WI38 (cell line): ENCODE measurements at regions not wholly inside any gene's neighbourhood (a gene's known extent, or its start where the extent isn't known, plus 50 kb on each side); places are given as distances from the start of the nearest gene placed in this dataset.
"Not testable (repeated sequence)": the region's sequence is repeated elsewhere in the genome, so short reads cannot be mapped to it uniquely, and the experiment has no call there.

Source experiments
- H3K4me3 ChIP-seq: 2 replicates; pipeline ENCODE4 v1.5.1; 2011; ENCODE audit warnings: low read depth, mild to moderate bottlenecking, control low read depth, low read length
- CTCF ChIP-seq: IDR thresholded peaks from 2 replicates; pipeline ENCODE4 v1.5.1; 2012; ENCODE audit warnings: low read depth, mild to moderate bottlenecking, control low read depth, low read length

- TF ChIP-seq CTCF: no peak
These were observed 381.2 kb downstream of the MBD2 start for GRCh38 chr18:53843113-53843760.

GRCh38 chr18:53838746-53839145 lies 385.7 kb downstream of the MBD2 start:
- no peak for TF ChIP-seq CTCF
- no peak overlapping the region for H3K4me3 ChIP-seq

More at GRCh38 chr18:53843113-53843760, 381.2 kb downstream of the MBD2 start:
- H3K4me3 ChIP-seq: no peak overlapping the region

GRCh38 chr18:53821141-53821540 lies 403.3 kb downstream of the MBD2 start:
- not testable (repeated sequence) for H3K4me3 ChIP-seq

- H3K4me3 ChIP-seq: no peak overlapping the region
- TF ChIP-seq CTCF: no peak
These were observed 404.8 kb downstream of the MBD2 start for GRCh38 chr18:53819671-53820070.

GRCh38 chr18:53819174-53819573 lies 405.3 kb downstream of the MBD2 start:
- TF ChIP-seq CTCF: no peak
- H3K4me3 ChIP-seq: no peak overlapping the region

- no peak for TF ChIP-seq CTCF
- no peak overlapping the region for H3K4me3 ChIP-seq
These were observed 406.2 kb downstream of the MBD2 start for GRCh38 chr18:53817976-53818950.

- TF ChIP-seq CTCF: no peak
- H3K4me3 ChIP-seq: no peak overlapping the region
These were observed 424.3 kb downstream of the MBD2 start for GRCh38 chr18:53800171-53800570.
